ENCODE measurements at regions not wholly inside any gene's neighbourhood (a gene's known extent, or its start where the extent isn't known, plus 50 kb on each side); places are given as distances from the start of the nearest gene placed in this dataset.

- no peak overlapping the region for H3K27ac ChIP-seq (ENCODE audit: low read length)
- ChIA-PET CTCF (no interaction called here), POLR2A (ENCODE audit: unreplicated experiment) (no interaction called here)
- H3F3A ChIP-seq (ENCODE audit: low read length, unreplicated experiment) = no peaks in the 10 kb centered on the region
- H3K4me2 ChIP-seq (ENCODE audit: low read length) = no peak overlapping the region
- H2AFZ ChIP-seq (ENCODE audit: low read length) = no peak overlapping the region
- DNase-seq (no peak), ATAC-seq (no peak)
- no peaks in the 10 kb centered on the region for H3K36me3 ChIP-seq (ENCODE audit: low read depth, low read length)
- H3K4me3 ChIP-seq (ENCODE audit: low read length) = no peak overlapping the region
- no peaks in the 10 kb centered on the region for H3K9me2 ChIP-seq (replicated peaks; ENCODE audit: low read length)
- intact Hi-C loops (cut with micrococcal nuclease) = no loop called here
- H3K9ac ChIP-seq (ENCODE audit: low read length) = no peak overlapping the region
- no peaks in the 10 kb centered on the region for H3K9me3 ChIP-seq (ENCODE audit: low read length)
- TF ChIP-seq EZH2 (IDR thresholded peaks at IDR 0.05; ENCODE audit: low read length, unreplicated experiment) = no peak
- no peak for TF ChIP-seq CTCF (conservative IDR thresholded peaks at IDR 0.05; ENCODE audit: low read depth, low read length)
- no peak for TF ChIP-seq EZH2phosphoT487 (IDR thresholded peaks at IDR 0.05; ENCODE audit: borderline replicate concordance, low read length)
- H4K20me1 ChIP-seq (ENCODE audit: low read length) = no peaks in the 10 kb centered on the region
- no TSS peak for BruUV-seq (replicated peaks)
- no peaks in the 10 kb centered on the region for H3K79me2 ChIP-seq (ENCODE audit: low read length)
- peaks cover 5% of the 10 kb centered on the region; the same call in 1 of the 2 replicates for H3K27me3 ChIP-seq (ENCODE audit: low read length)
- no peaks in the 10 kb centered on the region for H3K4me1 ChIP-seq (ENCODE audit: insufficient read depth, low read length)
Measured at GRCh38 chr3:55201779-55202178, 273.9 kb upstream of the LRTM1 start.

- H3K4me3 ChIP-seq (ENCODE audit: low read length) = no peak overlapping the region
- no peaks in the 10 kb centered on the region for H3K9me2 ChIP-seq (replicated peaks; ENCODE audit: low read length)
- POLR2A ChIA-PET (ENCODE audit: unreplicated experiment) = no interaction called here
- no peak for TF ChIP-seq EZH2 (IDR thresholded peaks at IDR 0.05; ENCODE audit: low read length, unreplicated experiment)
- TF ChIP-seq CTCF (conservative IDR thresholded peaks at IDR 0.05; ENCODE audit: low read depth, low read length) = no peak
- no peak for TF ChIP-seq EZH2phosphoT487 (IDR thresholded peaks at IDR 0.05; ENCODE audit: borderline replicate concordance, low read length)
- DNase-seq (no peak), ATAC-seq (no peak)
- peaks cover 9% of the 10 kb centered on the region; the same call in 1 of the 2 replicates for H3K27me3 ChIP-seq (ENCODE audit: low read length)
- CTCF ChIA-PET = no interaction called here
- no peaks in the 10 kb centered on the region for H4K20me1 ChIP-seq (ENCODE audit: low read length)
- no peak overlapping the region for H3K27ac ChIP-seq (ENCODE audit: low read length)
- H3K4me1 ChIP-seq (ENCODE audit: insufficient read depth, low read length) = no peaks in the 10 kb centered on the region
- H3F3A ChIP-seq (ENCODE audit: low read length, unreplicated experiment) = no peaks in the 10 kb centered on the region
- no peaks in the 10 kb centered on the region for H3K9me3 ChIP-seq (ENCODE audit: low read length)
- no peaks in the 10 kb centered on the region for H3K79me2 ChIP-seq (ENCODE audit: low read length)
- intact Hi-C loops (cut with micrococcal nuclease) = no loop called here
- no TSS peak for BruUV-seq (replicated peaks)
- no peaks in the 10 kb centered on the region for H3K36me3 ChIP-seq (ENCODE audit: low read depth, low read length)
- no peak overlapping the region for H3K9ac ChIP-seq (ENCODE audit: low read length)
- no peak overlapping the region for H3K4me2 ChIP-seq (ENCODE audit: low read length)
- no peak overlapping the region for H2AFZ ChIP-seq (ENCODE audit: low read length)
Measured at GRCh38 chr3:55200906-55201305, 273.0 kb upstream of the LRTM1 start.

- no peaks in the 10 kb centered on the region for H3K9me2 ChIP-seq (replicated peaks; ENCODE audit: low read length)
- intact Hi-C loops (cut with micrococcal nuclease) = no loop called here
- ATAC-seq (no peak), DNase-seq (no peak)
- no peaks in the 10 kb centered on the region for H3K4me1 ChIP-seq (ENCODE audit: insufficient read depth, low read length)
- no peak overlapping the region for H3K27ac ChIP-seq (ENCODE audit: low read length)
- H3K4me3 ChIP-seq (ENCODE audit: low read length) = no peak overlapping the region
- TF ChIP-seq CTCF (conservative IDR thresholded peaks at IDR 0.05; ENCODE audit: low read depth, low read length) = no peak
- TF ChIP-seq EZH2 (IDR thresholded peaks at IDR 0.05; ENCODE audit: low read length, unreplicated experiment) = no peak
- TF ChIP-seq EZH2phosphoT487 (IDR thresholded peaks at IDR 0.05; ENCODE audit: borderline replicate concordance, low read length) = no peak
- POLR2A ChIA-PET (ENCODE audit: unreplicated experiment) = no interaction called here
- no peak overlapping the region for H2AFZ ChIP-seq (ENCODE audit: low read length)
- H3K27me3 ChIP-seq (ENCODE audit: low read length) = peaks cover 9% of the 10 kb centered on the region; the same call in 1 of the 2 replicates
- H3K9ac ChIP-seq (ENCODE audit: low read length) = no peak overlapping the region
- BruUV-seq (replicated peaks) = no TSS peak
- no peak overlapping the region for H3K4me2 ChIP-seq (ENCODE audit: low read length)
- H3K79me2 ChIP-seq (ENCODE audit: low read length) = no peaks in the 10 kb centered on the region
- H4K20me1 ChIP-seq (ENCODE audit: low read length) = no peaks in the 10 kb centered on the region
- no peaks in the 10 kb centered on the region for H3K9me3 ChIP-seq (ENCODE audit: low read length)
- CTCF ChIA-PET = no interaction called here
- no peaks in the 10 kb centered on the region for H3K36me3 ChIP-seq (ENCODE audit: low read depth, low read length)
- no peaks in the 10 kb centered on the region for H3F3A ChIP-seq (ENCODE audit: low read length, unreplicated experiment)
Measured at GRCh38 chr3:55198554-55198953, 270.7 kb upstream of the LRTM1 start.

All from PC-3 (cell line).